ENCODE measurements at regions not wholly inside any gene's neighbourhood (a gene's known extent, or its start where the extent isn't known, plus 50 kb on each side); places are given as distances from the start of the nearest gene placed in this dataset.

GRCh38 chr16:79954921-79955705 is 354.6 kb upstream of the MAF start:
- Mint-ChIP-seq H3K9me3 (ENCODE audit: unreplicated experiment) (peaks cover 8% of the 10 kb centered on the region), H3K36me3 (ENCODE audit: unreplicated experiment) (no peaks in the 10 kb centered on the region), H3K4me3 (ENCODE audit: unreplicated experiment) (no peak overlapping the region), H3K4me1 (ENCODE audit: unreplicated experiment) (peaks cover 2% of the 10 kb centered on the region), H3K27ac (ENCODE audit: unreplicated experiment) (no peak overlapping the region), H3K27me3 (ENCODE audit: unreplicated experiment) (peaks cover 3% of the 10 kb centered on the region)
- no peak for TF ChIP-seq CTCF (IDR thresholded peaks at IDR 0.05)
- no peak for DNase-seq (ENCODE audit: extremely low spot score, unreplicated experiment)

- Mint-ChIP-seq H3K36me3 (ENCODE audit: unreplicated experiment) (no peaks in the 10 kb centered on the region), H3K9me3 (ENCODE audit: unreplicated experiment) (no peaks in the 10 kb centered on the region), H3K27me3 (ENCODE audit: unreplicated experiment) (peaks cover 6% of the 10 kb centered on the region), H3K4me1 (ENCODE audit: unreplicated experiment) (peaks cover 2% of the 10 kb centered on the region), H3K27ac (ENCODE audit: unreplicated experiment) (no peak overlapping the region), H3K4me3 (ENCODE audit: unreplicated experiment) (no peak overlapping the region)
- no peak for TF ChIP-seq CTCF (IDR thresholded peaks at IDR 0.05)
- DNase-seq (ENCODE audit: extremely low spot score, unreplicated experiment): no peak
These were observed 350.6 kb upstream of the MAF start for GRCh38 chr16:79950932-79951719.

- no peak overlapping the region for H3K27ac Mint-ChIP-seq (ENCODE audit: unreplicated experiment)
- H3K4me3 Mint-ChIP-seq (ENCODE audit: unreplicated experiment): no peak overlapping the region
- no peak for TF ChIP-seq CTCF (IDR thresholded peaks at IDR 0.05)
- H3K36me3 Mint-ChIP-seq (ENCODE audit: unreplicated experiment): no peaks in the 10 kb centered on the region
- H3K9me3 Mint-ChIP-seq (ENCODE audit: unreplicated experiment): no peaks in the 10 kb centered on the region
- no peak for DNase-seq (ENCODE audit: extremely low spot score, unreplicated experiment)
- H3K4me1 Mint-ChIP-seq (ENCODE audit: unreplicated experiment): peaks cover 5% of the 10 kb centered on the region
- peaks cover 6% of the 10 kb centered on the region for H3K27me3 Mint-ChIP-seq (ENCODE audit: unreplicated experiment)
These were observed 348.9 kb upstream of the MAF start for GRCh38 chr16:79949417-79949816.

- no peak for DNase-seq (ENCODE audit: extremely low spot score, unreplicated experiment)
- TF ChIP-seq CTCF (IDR thresholded peaks at IDR 0.05): no peak
- H3K36me3 Mint-ChIP-seq (ENCODE audit: unreplicated experiment): no peaks in the 10 kb centered on the region
- no peaks in the 10 kb centered on the region for H3K9me3 Mint-ChIP-seq (ENCODE audit: unreplicated experiment)
- peaks cover 13% of the 10 kb centered on the region for H3K4me1 Mint-ChIP-seq (ENCODE audit: unreplicated experiment)
- H3K27me3 Mint-ChIP-seq (ENCODE audit: unreplicated experiment): peaks cover 6% of the 10 kb centered on the region
- no peak overlapping the region for H3K4me3 Mint-ChIP-seq (ENCODE audit: unreplicated experiment)
- no peak overlapping the region for H3K27ac Mint-ChIP-seq (ENCODE audit: unreplicated experiment)
These were observed 347.2 kb upstream of the MAF start for GRCh38 chr16:79947771-79948170.

GRCh38 chr16:79946252-79946651 is 345.7 kb upstream of the MAF start:
- H3K27me3 Mint-ChIP-seq (ENCODE audit: unreplicated experiment): peaks cover 3% of the 10 kb centered on the region
- peaks cover 13% of the 10 kb centered on the region for H3K4me1 Mint-ChIP-seq (ENCODE audit: unreplicated experiment)
- TF ChIP-seq CTCF (IDR thresholded peaks at IDR 0.05): no peak
- DNase-seq (ENCODE audit: extremely low spot score, unreplicated experiment): no peak
- no peak overlapping the region for H3K27ac Mint-ChIP-seq (ENCODE audit: unreplicated experiment)
- H3K9me3 Mint-ChIP-seq (ENCODE audit: unreplicated experiment): no peaks in the 10 kb centered on the region
- no peaks in the 10 kb centered on the region for H3K36me3 Mint-ChIP-seq (ENCODE audit: unreplicated experiment)
- H3K4me3 Mint-ChIP-seq (ENCODE audit: unreplicated experiment): no peak overlapping the region

Measured in osteocyte (in vitro differentiated cells).